GM23248 (cell line): ENCODE measurements at regions not wholly inside any gene's neighbourhood (a gene's known extent, or its start where the extent isn't known, plus 50 kb on each side); places are given as distances from the start of the nearest gene placed in this dataset.

Experiments used
- EZH2 ChIP-seq: fragments of 200-600 bp; sonication (generic); IDR thresholded peaks from 2 replicates; pipeline ENCODE4 v1.6.1; 2018; ENCODE audit warnings: antibody characterized with exemption, mild to moderate bottlenecking; ENCODE audit not compliant: insufficient read depth, poor library complexity, severe bottlenecking
- EZH2phosphoT487 ChIP-seq: fragments of 200-600 bp; sonication (generic); IDR thresholded peaks from 2 replicates; pipeline ENCODE4 v1.6.1; 2018; ENCODE audit warnings: antibody characterized with exemption, moderate library complexity, mild to moderate bottlenecking, low read depth; ENCODE audit not compliant: insufficient read depth

GRCh38 chrX:73963682-73964081 lies 111.2 kb upstream of the XIST start:
- no peak for TF ChIP-seq EZH2phosphoT487
- TF ChIP-seq EZH2, result no peak
